Erythroblast (primary cell): ENCODE measurements at regions not wholly inside any gene's neighbourhood (a gene's known extent, or its start where the extent isn't known, plus 50 kb on each side); places are given as distances from the start of the nearest gene placed in this dataset.

Source experiments
- GATA1 ChIP-seq: IDR thresholded peaks from 2 replicates; pipeline ENCODE4 v1.6.1; 2011; ENCODE audit warnings: low read depth, mild to moderate bottlenecking, control low read depth, low read length, moderate library complexity
- POLR2A ChIP-seq: IDR thresholded peaks from 2 replicates; pipeline ENCODE4 v1.6.1; 2011; ENCODE audit warnings: mild to moderate bottlenecking, low read length

- TF ChIP-seq POLR2A (no peak), GATA1 (no peak)
These were observed 323.0 kb downstream of the ANXA1 start for GRCh38 chr9:73474625-73475024.
